CD4-positive, alpha-beta T cell treated with Interleukin-4 for 4 hours (primary cell): ENCODE measurements at regions not wholly inside any gene's neighbourhood (a gene's known extent, or its start where the extent isn't known, plus 50 kb on each side); places are given as distances from the start of the nearest gene placed in this dataset.

Experiments used
- DNase-seq: peaks from one replicate; pipeline ENCODE4 v3.0.0-alpha.2; 2020

GRCh38 chr22:48891688-48892577 lies 935.7 kb downstream of the BRD1 start:
- DNase-seq, result no peak

- DNase-seq, result no peak
Measured at GRCh38 chr22:48890693-48891554, 936.7 kb downstream of the BRD1 start.

- no peak for DNase-seq
Measured at GRCh38 chr22:48889887-48890692, 937.6 kb downstream of the BRD1 start.

- no peak for DNase-seq
Measured at GRCh38 chr22:48889209-48889830, 938.4 kb downstream of the BRD1 start.

- no peak for DNase-seq
Measured at GRCh38 chr22:48888466-48889208, 939.0 kb downstream of the BRD1 start.

GRCh38 chr22:48887394-48888332 lies 940.0 kb downstream of the BRD1 start:
- DNase-seq, result no peak

GRCh38 chr22:48886604-48887393 lies 940.9 kb downstream of the BRD1 start:
- DNase-seq, result no peak

GRCh38 chr22:48885919-48886305 lies 941.8 kb downstream of the BRD1 start:
- no peak for DNase-seq

- DNase-seq, result no peak
Measured at GRCh38 chr22:48885271-48885918, 942.3 kb downstream of the BRD1 start.

- DNase-seq, result no peak
Measured at GRCh38 chr22:48884786-48885185, 942.9 kb downstream of the BRD1 start.

GRCh38 chr22:48884324-48884723 lies 943.3 kb downstream of the BRD1 start:
- no peak for DNase-seq

- DNase-seq, result no peak
Measured at GRCh38 chr22:48883211-48883960, 944.3 kb downstream of the BRD1 start.

GRCh38 chr22:48882636-48883200 lies 945.0 kb downstream of the BRD1 start:
- no peak for DNase-seq

GRCh38 chr22:48881326-48881980 lies 946.2 kb downstream of the BRD1 start:
- no peak for DNase-seq

- no peak for DNase-seq
Measured at GRCh38 chr22:48880749-48881148, 946.9 kb downstream of the BRD1 start.

GRCh38 chr22:48876951-48877350 lies 950.7 kb downstream of the BRD1 start:
- no peak for DNase-seq

GRCh38 chr22:48874956-48875355 lies 952.7 kb downstream of the BRD1 start:
- DNase-seq, result no peak

GRCh38 chr22:48873191-48873520 lies 954.5 kb downstream of the BRD1 start:
- no peak for DNase-seq
